CD14-positive monocyte (primary cell): ENCODE measurements at regions not wholly inside any gene's neighbourhood (a gene's known extent, or its start where the extent isn't known, plus 50 kb on each side); places are given as distances from the start of the nearest gene placed in this dataset.

Source experiments
- DNase-seq, 3 donors: peaks; one replicate each; pipeline ENCODE4 v3.0.0-alpha.2; 2011 to 2022
- H2AFZ ChIP-seq: 2 replicates; pipeline ENCODE4 v1.6.0; 2012; ENCODE audit warnings: mild to moderate bottlenecking, low read depth, low read length, inconsistent platforms; ENCODE audit not compliant: insufficient read depth, poor library complexity, severe bottlenecking
- H3K27ac ChIP-seq, 2 donors: 1 replicate in 1 of 2; 2 replicates in 1 of 2; pipeline ENCODE4 v1.5.1; 2012 to 2013; ENCODE audit warnings: low read length in 2 of 2, control low read depth in 1 of 2, inconsistent platforms in 1 of 2, low read depth in 1 of 2, mild to moderate bottlenecking in 1 of 2
- H3K27me3 ChIP-seq, 2 donors: one replicate each; pipeline versions ENCODE4 v1.6.0 to v1.6.1; 2011 to 2013; ENCODE audit warnings: low read length in 2 of 2; ENCODE audit not compliant: control insufficient read depth in 2 of 2, insufficient read depth in 2 of 2
- H3K36me3 ChIP-seq, 2 donors: replicated peaks in 1 of 2; 1 replicate in 1 of 2; 2 replicates in 1 of 2; pipeline versions ENCODE4 v1.5.1 to v1.6.1; 2012 to 2013; ENCODE audit warnings: low read length in 2 of 2, control low read depth in 1 of 2, inconsistent platforms in 1 of 2, mild to moderate bottlenecking in 1 of 2; ENCODE audit not compliant: insufficient read depth in 2 of 2, control insufficient read depth in 1 of 2
- H3K4me1 ChIP-seq, 2 donors: 1 replicate in 1 of 2; 2 replicates in 1 of 2; pipeline versions ENCODE4 v1.5.1 to v1.6.1; 2012 to 2013; ENCODE audit warnings: low read length in 2 of 2, control low read depth in 1 of 2, inconsistent platforms in 1 of 2, mild to moderate bottlenecking in 1 of 2, moderate library complexity in 1 of 2; ENCODE audit not compliant: insufficient read depth in 2 of 2, control insufficient read depth in 1 of 2
- H3K4me2 ChIP-seq: replicated peaks from 2 replicates; pipeline ENCODE3; 2012; ENCODE audit warnings: low read length, moderate library complexity, mild to moderate bottlenecking; ENCODE audit not compliant: poor library complexity, severe bottlenecking; ENCODE audit errors: extremely low read depth
- H3K4me3 ChIP-seq, 3 experiments: fragments of 200-600 bp in 1 of 3; sonication (generic) in 1 of 3; replicated peaks in 1 of 3; 1 replicate in 2 of 3; 2 replicates in 1 of 3; pipeline ENCODE4 v1.5.1; 2011 to 2013; ENCODE audit warnings: low read length in 3 of 3, mild to moderate bottlenecking in 3 of 3, control low read depth in 2 of 3, low read depth in 2 of 3, inconsistent platforms in 1 of 3, moderate library complexity in 1 of 3
- H3K79me2 ChIP-seq: 2 replicates; pipeline ENCODE4 v1.6.0; 2012; ENCODE audit warnings: mild to moderate bottlenecking, control low read depth, inconsistent platforms, low read length, moderate library complexity; ENCODE audit not compliant: insufficient read depth
- H3K9ac ChIP-seq: 2 replicates; pipeline ENCODE4 v1.6.0; 2017; ENCODE audit warnings: low read length, mild to moderate bottlenecking; ENCODE audit not compliant: insufficient read depth, poor library complexity, severe bottlenecking
- H3K9me3 ChIP-seq, 2 donors: replicated peaks in 1 of 2; 1 replicate in 1 of 2; 2 replicates in 1 of 2; pipeline versions ENCODE4 v1.5.1 to v1.6.1; 2012 to 2013; ENCODE audit warnings: low read length in 2 of 2, control low read depth in 1 of 2; ENCODE audit not compliant: control insufficient read depth in 1 of 2, insufficient read depth in 1 of 2
- H4K20me1 ChIP-seq: 2 replicates; pipeline ENCODE4 v1.6.0; 2012; ENCODE audit warnings: mild to moderate bottlenecking, low read length, control low read depth, moderate library complexity; ENCODE audit not compliant: insufficient read depth
- H3K27ac Mint-ChIP-seq, 7 donors: one replicate each; pipeline ENCODE4 v1.8.0; 2020; ENCODE audit warnings: mild to moderate bottlenecking in 7 of 7, mixed read lengths in 7 of 7, moderate library complexity in 6 of 7, inconsistent platforms in 2 of 7
- H3K27me3 Mint-ChIP-seq, 3 donors: one replicate each; pipeline ENCODE4 v1.8.0; 2021 to 2022; ENCODE audit warnings: low read depth in 3 of 3, mild to moderate bottlenecking in 3 of 3, mixed read lengths in 3 of 3, moderate library complexity in 3 of 3, inconsistent platforms in 1 of 3
- H3K36me3 Mint-ChIP-seq, 2 donors: one replicate each; pipeline ENCODE4 v1.8.0; 2020; ENCODE audit warnings: mixed read lengths in 2 of 2, inconsistent platforms in 1 of 2, mild to moderate bottlenecking in 1 of 2
- H3K4me1 Mint-ChIP-seq: one replicate; pipeline ENCODE4 v1.8.0; 2020; ENCODE audit warnings: mild to moderate bottlenecking, mixed read lengths
- H3K4me3 Mint-ChIP-seq, 2 donors: one replicate each; pipeline ENCODE4 v1.8.0; 2020; ENCODE audit warnings: mild to moderate bottlenecking in 2 of 2, mixed read lengths in 2 of 2, moderate library complexity in 1 of 2
- H3K9me3 Mint-ChIP-seq, 7 donors: one replicate each; pipeline ENCODE4 v1.8.0; 2020 to 2022; ENCODE audit warnings: mixed read lengths in 7 of 7, mild to moderate bottlenecking in 6 of 7, moderate library complexity in 6 of 7, inconsistent platforms in 2 of 7
- CTCF ChIP-seq: fragments of 200-600 bp; IDR thresholded peaks from one replicate; pipeline ENCODE4 v1.8.0; 2022; ENCODE audit warnings: antibody characterized with exemption, mild to moderate bottlenecking
- WGBS: methylation state at CpG from one replicate; pipeline ENCODE4 v1.1.5; 2013; ENCODE audit warnings: missing lambda C conversion rate; ENCODE audit not compliant: insufficient coverage; 5-methylcytosine and 5-hydroxymethylcytosine counted together
- intact Hi-C, 2 donors: fragments of 100-400 bp; cut with micrococcal nuclease; formaldehyde crosslinking; loops; one replicate each; pipeline versions ENCODE4 v1.15.0 to v1.15.1; 2023

- Histone ChIP-seq H3K9ac (no peak overlapping the region), H3K27me3 (no peaks in the 10 kb centered on the region), H2AFZ (no peak overlapping the region), H4K20me1 (no peaks in the 10 kb centered on the region), H3K4me3 (no peak overlapping the region), H3K4me1 (no peaks in the 10 kb centered on the region), H3K79me2 (no peaks in the 10 kb centered on the region), H3K9me3 (no peaks in the 10 kb centered on the region), H3K36me3 (no peaks in the 10 kb centered on the region), H3K27ac (no peak overlapping the region), H3K4me2 (no peak overlapping the region)
- DNase-seq, result no peak
- Mint-ChIP-seq H3K27me3 (no peaks in the 10 kb centered on the region), H3K36me3 (no peaks in the 10 kb centered on the region), H3K4me3 (no peak overlapping the region), H3K4me1 (no peaks in the 10 kb centered on the region), H3K27ac (no peak overlapping the region), H3K9me3 (peaks cover 0 to 6% (median 1%) of the 10 kb centered on the region in 7 donors)
- no peak for TF ChIP-seq CTCF
- no CpG with 5 or more reads among the region's 1 CpG for WGBS
- intact Hi-C loops, result no loop called here
These were observed 267.4 kb upstream of the NRXN1 start for GRCh38 chr2:51299370-51299769.

GRCh38 chr2:51297488-51297887, 265.6 kb upstream of the NRXN1 start:
- Histone ChIP-seq H3K9me3 (no peaks in the 10 kb centered on the region), H3K79me2 (no peaks in the 10 kb centered on the region), H2AFZ (no peak overlapping the region), H3K4me2 (no peak overlapping the region), H3K4me3 (no peak overlapping the region), H4K20me1 (no peaks in the 10 kb centered on the region), H3K9ac (no peak overlapping the region), H3K36me3 (no peaks in the 10 kb centered on the region), H3K27me3 (no peaks in the 10 kb centered on the region), H3K4me1 (no peaks in the 10 kb centered on the region), H3K27ac (no peak overlapping the region)
- H3K4me3 Mint-ChIP-seq, result no peak overlapping the region
- no peaks in the 10 kb centered on the region for H3K36me3 Mint-ChIP-seq
- no peaks in the 10 kb centered on the region for H3K27me3 Mint-ChIP-seq
- WGBS, result no CpG with 5 or more reads among the region's 1 CpG
- no peak for DNase-seq
- TF ChIP-seq CTCF, result no peak
- no peaks in the 10 kb centered on the region for H3K4me1 Mint-ChIP-seq
- no peak overlapping the region for H3K27ac Mint-ChIP-seq
- peaks cover 0 to 5% (median 0%) of the 10 kb centered on the region in 7 donors for H3K9me3 Mint-ChIP-seq
- intact Hi-C loops, result no loop called here
